Astrocyte of the spinal cord (primary cell): ENCODE measurements at regions not wholly inside any gene's neighbourhood (a gene's known extent, or its start where the extent isn't known, plus 50 kb on each side); places are given as distances from the start of the nearest gene placed in this dataset.

Experiments
- DNase-seq: peaks from one replicate; pipeline ENCODE4 v3.0.0; 2011; ENCODE audit warnings: low read depth, low spot score
- H3K4me3 ChIP-seq: 2 replicates; pipeline ENCODE4 v1.5.1; 2011; ENCODE audit warnings: low read depth, mild to moderate bottlenecking, low read length, moderate library complexity
- CTCF ChIP-seq: IDR thresholded peaks from 2 replicates; pipeline ENCODE4 v1.5.1; 2012; ENCODE audit warnings: low read depth, mild to moderate bottlenecking, low read length, inconsistent platforms
- in situ Hi-C: cut with HindIII; loops from 2 replicates; pipeline ENCODE4 v1.10.0; 2017; ENCODE audit warnings: low sequenced_read_pairs

GRCh38 chr9:93830606-93831005 lies 124.5 kb downstream of the BARX1 start:
- DNase-seq = no peak
- H3K4me3 ChIP-seq = no peak overlapping the region
- in situ Hi-C loops = no loop called here
- TF ChIP-seq CTCF = no peak

GRCh38 chr9:93830012-93830596 lies 125.1 kb downstream of the BARX1 start:
- no peak for TF ChIP-seq CTCF
- no peak for DNase-seq
- no peak overlapping the region for H3K4me3 ChIP-seq
- in situ Hi-C loops = no loop called here

DNA sequence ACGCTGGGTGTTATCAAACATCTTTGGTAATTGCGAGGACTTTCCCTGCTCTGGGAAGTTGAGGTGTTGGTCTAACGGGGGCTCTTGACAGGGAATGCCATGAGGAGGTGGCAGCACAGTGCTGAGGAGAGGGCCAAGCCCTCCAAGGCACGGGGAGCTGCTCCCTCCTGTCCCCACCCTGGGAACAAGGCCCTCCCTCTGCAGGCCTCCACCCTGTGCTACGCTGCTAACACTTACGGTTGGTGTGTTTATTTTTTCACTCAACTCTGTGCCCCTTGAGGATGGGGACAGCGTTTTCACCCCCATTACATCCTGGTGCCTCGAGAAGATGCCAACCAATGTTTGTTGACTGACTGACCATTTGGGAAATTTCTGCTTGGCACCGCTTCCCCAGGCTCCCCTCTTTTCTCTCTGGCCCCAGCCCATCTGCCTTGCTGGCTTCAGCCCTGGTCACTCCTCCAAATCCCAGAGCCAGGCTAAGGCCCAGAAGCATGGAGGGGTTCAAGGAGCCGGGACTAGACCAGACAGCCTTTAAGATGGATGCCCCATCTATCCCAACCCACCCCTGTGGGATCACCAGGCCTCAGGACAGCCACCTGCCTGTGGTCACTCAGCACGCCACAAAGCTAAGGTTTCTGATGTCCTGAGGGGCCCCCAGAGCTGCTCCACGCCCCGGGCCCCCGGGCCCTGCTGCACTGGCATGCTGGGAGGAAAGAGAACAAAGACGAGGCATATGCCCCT lies 125.7 kb downstream of the BARX1 start:
- DNase-seq = no peak
- in situ Hi-C loops = no loop called here
- TF ChIP-seq CTCF = no peak
- H3K4me3 ChIP-seq = no peak overlapping the region

- TF ChIP-seq CTCF = no peak
- H3K4me3 ChIP-seq = no peak overlapping the region
- DNase-seq = no peak
- in situ Hi-C loops = no loop called here
Observed at GRCh38 chr9:93828331-93829097, 126.6 kb downstream of the BARX1 start.

DNA sequence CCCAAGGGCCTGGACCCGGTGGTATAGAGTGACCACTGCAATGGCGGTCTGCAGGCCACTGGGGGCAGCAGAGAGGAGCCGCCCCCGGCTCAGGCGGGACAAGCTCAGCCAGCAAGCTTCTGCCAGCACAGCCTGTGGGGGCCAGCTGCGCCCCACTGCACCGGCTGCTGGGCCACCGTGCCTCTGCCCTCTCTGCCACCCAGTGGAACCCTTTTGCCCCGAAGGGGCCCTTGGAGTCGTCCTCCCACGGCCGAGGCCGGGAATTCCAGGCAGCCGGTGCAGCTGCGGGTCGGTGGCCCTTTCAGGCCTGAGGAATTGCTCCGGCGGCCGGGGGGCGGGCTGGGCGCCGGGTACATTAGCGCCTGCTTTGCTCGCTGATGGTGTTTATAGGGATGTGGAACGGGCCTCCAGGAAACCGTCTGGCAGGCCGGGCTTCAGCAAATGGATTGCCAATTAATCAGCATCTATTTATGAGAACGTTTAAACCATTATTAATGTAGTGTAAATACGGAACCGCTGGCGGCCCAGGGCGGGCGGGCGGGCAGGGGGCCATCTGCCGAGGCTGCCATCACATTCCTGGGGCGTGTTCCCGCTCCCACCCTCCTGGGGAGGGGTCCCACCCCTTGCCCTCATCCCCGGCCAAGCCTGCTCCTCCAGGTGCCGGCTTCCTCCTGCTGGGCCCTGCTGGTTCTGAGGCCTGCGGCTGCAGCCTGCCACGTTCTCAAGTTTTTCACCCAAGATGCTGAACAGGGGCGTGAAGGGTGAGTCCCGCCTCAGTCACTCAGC lies 127.4 kb downstream of the BARX1 start:
- peak; percentile 95 for TF ChIP-seq CTCF
- H3K4me3 ChIP-seq = no peak overlapping the region
- DNase-seq = peak; percentile 47
- in situ Hi-C loops = no loop called here

DNA sequence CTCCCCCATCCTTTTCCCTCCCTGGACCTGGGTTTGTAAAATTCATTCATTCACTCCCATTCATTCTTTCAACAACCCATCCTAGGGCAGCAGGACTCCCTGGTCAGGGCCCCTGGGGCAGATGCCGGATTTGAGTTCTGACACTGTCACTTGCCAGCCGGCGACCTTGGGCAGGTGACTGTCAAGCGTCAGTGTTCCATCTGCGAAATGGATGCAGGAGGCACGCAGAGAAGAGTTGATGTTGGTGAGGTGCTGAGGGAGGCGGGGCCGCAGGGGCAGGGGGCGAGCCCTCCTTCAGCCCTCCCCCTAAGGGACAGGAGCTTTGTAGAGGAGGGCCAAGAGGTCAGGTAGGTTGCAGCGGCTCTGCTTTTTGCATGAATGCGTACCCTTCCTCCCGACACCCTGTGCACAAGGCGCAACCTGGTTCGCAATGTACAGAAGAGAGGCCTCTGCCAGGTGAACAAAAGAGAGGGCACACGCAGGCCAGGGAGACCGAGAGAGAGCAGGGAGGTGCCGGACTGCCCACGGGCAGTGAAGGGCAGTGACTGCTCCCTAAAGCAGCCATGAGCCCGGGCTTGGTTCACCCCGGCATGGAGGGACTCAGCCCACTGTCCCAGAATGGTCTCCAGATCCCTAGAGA lies 128.1 kb downstream of the BARX1 start:
- no peak for DNase-seq
- no peak for TF ChIP-seq CTCF
- H3K4me3 ChIP-seq = no peak overlapping the region
- in situ Hi-C loops = no loop called here
